ENCODE measurements at regions not wholly inside any gene's neighbourhood (a gene's known extent, or its start where the extent isn't known, plus 50 kb on each side); places are given as distances from the start of the nearest gene placed in this dataset.
"Not testable (repeated sequence)": the region's sequence is repeated elsewhere in the genome, so short reads cannot be mapped to it uniquely, and the experiment has no call there.

- not testable (repeated sequence) for DNase-seq
Measured at GRCh38 chr2:89756616-89757015, 1065.1 kb downstream of the RPIA start.

DNA sequence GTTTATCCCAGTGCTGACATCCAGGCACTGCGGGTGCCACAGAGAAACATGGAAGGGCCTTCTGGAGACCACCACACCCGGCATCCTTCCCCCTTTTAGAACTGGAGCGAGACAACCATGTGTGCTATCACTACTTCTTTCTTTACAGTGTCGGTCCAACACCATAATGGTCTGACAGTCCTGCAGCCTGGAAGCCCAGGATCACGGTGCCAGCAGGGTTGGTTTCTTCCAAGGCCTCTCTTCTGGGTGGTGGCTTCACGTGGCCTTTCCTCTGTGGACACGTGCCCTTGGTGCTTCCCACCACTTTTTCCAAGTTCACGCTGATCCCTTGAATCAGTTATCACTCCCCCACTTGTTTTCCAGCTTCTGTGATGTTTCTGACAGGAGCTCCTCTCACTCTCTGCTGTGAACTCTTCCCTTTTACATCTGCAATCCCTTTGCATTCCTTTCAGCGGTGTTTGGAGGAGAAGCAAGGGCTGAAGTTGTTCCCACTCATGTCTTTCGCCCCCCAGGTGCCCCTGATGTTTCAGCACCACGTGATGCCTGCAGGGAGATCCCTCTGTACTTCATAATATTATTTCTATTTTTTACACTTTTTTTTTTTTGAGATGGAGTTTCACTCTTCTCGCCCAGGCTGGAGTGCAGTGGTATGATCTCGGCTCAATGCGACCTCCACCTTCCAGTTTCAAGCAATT, 1067.0 kb downstream of the RPIA start:
- DNase-seq, result not testable (repeated sequence)

DNA sequence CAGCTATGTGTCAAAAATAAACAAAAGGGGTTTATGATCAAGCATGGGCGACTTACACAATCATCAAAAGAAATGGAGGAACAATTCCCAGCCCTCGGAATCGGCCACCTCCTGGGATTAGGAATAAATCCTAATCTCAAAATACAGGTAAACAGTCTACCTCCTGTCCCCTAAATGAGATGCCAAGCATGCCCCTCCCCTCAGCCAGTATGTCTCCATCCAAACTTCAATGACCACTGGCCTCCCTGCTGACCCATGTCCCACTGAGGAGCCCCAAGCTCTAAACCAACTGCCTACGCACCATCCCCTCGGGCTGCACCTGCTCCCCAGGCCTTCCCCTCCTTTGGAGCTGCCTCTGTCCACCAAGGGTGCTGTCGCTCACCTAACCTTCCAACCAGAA, 1069.3 kb downstream of the RPIA start:
- DNase-seq, result not testable (repeated sequence)

GRCh38 chr2:89761171-89761570, 1069.7 kb downstream of the RPIA start:
- DNase-seq, result not testable (repeated sequence)

DNA sequence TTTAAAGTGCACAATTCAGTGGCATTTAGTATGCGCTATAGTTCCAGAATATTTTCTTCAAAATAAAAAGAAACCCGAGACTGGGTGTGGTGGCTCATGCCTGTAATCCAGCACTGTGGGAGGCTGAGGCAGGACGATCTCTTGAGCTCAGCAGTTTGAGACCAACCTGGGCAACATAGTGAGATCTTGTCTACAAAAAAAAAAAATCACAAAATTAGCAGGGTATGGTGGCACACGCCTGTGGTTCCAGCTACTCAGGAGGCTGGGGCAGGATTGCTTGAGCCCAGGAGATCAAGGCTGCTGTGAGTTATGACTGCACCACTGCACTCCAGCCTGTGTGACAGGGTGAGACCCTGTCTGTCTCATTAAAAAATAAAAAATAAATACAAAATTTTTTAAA, 1070.4 kb downstream of the RPIA start:
- not testable (repeated sequence) for DNase-seq

GRCh38 chr2:89762461-89763253, 1071.2 kb downstream of the RPIA start:
- DNase-seq, result not testable (repeated sequence)

DNA sequence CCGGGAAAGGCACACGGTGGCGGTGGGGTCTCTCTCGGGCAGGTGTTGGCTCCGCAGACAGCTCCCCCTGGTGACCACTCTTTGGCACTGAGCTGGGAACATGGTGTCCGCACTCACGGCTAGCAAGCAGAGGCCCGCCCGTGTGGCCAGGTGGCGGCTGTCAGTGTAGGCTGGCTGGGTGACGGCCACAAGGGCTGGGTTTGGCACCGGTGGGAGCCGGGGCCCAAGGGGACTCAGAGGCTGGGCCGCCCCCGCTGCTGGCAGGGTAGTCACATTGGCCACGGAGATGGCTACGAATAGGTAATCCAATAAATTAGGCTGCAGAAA, 1071.7 kb downstream of the RPIA start:
- no peak for DNase-seq

- DNase-seq, result no peak
Measured at GRCh38 chr2:89763581-89764485, 1072.4 kb downstream of the RPIA start.

GRCh38 chr2:89764571-89765360, 1073.3 kb downstream of the RPIA start:
- DNase-seq, result not testable (repeated sequence)

- not testable (repeated sequence) for DNase-seq
Measured at GRCh38 chr2:89765361-89765718, 1073.9 kb downstream of the RPIA start.

GRCh38 chr2:89766141-89766990, 1074.9 kb downstream of the RPIA start:
- not testable (repeated sequence) for DNase-seq

DNA sequence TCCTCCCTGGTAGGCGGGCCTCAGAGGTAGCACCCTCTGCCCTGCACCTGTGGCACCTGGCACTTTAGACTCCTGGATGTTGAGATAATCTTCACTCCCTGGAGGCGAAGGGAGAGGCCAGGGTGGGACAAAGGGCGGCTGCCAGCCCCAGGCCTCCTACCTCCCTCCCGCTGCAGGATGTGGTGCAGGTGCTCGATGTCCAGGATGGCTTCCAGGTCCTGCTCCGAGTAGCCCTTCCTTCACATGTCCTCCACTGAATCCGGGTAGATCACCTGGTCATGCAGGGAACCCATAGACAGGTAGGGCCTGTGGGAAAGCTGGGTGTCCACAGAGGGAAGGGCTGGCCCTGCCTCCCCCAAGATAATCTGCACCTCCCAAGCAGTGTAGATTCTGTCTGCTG, 1075.6 kb downstream of the RPIA start:
- not testable (repeated sequence) for DNase-seq

GRCh38 chr2:89767572-89768435, 1076.3 kb downstream of the RPIA start:
- peak; percentile 8 for DNase-seq

GRCh38 chr2:89775885-89776284, 1084.4 kb downstream of the RPIA start:
- DNase-seq, result no peak

DNA sequence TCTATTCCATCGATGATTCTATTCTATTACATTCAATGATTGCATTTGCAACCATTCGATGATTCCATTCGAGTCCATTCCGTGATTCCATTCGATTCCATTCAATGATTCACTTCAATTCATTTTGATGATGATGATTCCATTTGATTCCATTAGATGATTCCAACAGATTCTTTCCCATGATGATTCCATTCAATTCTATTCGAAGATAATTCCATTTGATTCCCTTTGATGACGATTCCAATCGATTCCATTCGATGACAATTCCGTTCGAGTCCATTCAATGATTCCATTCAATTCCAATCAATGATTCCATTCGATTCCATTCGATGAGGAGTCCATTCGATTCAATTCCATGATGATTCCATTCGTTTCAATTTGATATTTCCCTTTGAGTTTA, 1088.8 kb downstream of the RPIA start:
- no peak for DNase-seq

DNA sequence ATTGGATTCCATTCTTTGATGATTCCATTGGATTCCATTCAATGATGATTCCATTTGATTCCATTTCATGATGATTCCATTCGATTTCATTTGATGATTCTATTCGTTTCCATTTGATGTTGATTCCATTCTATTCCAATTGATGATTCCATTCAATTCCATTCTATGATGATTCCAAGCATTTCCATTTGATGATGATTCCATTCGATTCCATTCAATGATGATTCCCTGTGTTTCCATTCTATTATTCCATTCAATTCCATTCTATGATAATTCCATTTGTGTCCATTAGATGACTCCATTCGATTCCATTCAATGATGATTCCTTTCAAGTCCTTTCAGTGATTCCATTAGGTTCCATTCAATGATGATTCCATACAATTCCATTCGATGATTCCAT, 1090.5 kb downstream of the RPIA start:
- no peak for DNase-seq

DNA sequence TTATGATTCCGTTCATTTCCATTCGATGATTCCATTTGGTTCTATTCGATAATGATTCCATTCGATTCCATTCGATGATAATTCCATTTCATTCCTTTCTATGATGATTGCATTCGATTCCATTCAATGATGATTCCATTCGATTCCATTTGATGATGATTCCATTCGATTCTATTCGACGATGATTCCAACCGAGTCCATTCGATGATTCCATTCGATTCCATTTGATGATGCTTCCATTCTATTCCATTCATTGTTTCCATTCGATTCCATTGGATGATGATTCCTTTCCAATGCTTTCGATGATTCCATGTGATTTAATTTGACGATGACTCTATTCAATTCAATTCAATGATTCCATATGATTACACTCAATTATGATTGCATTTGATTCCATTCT, 1093.5 kb downstream of the RPIA start:
- no peak for DNase-seq

DNA sequence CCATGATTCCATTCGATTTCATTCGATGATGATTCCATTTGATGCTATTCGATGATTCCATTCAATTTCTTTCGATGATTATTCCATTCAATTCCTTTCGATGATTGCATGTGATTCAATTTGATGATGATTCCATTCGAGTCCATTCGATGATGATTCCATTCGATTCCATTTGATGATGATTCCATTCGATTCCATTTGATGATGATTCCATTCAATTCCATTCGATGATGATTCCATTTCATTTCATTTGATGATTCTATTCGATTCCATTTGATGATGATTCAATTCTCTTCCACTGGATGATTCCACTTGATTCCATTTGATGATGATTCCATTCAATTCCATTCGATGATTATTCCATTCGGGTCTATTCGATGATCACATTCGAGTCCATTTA, 1094.1 kb downstream of the RPIA start:
- not testable (repeated sequence) for DNase-seq

DNA sequence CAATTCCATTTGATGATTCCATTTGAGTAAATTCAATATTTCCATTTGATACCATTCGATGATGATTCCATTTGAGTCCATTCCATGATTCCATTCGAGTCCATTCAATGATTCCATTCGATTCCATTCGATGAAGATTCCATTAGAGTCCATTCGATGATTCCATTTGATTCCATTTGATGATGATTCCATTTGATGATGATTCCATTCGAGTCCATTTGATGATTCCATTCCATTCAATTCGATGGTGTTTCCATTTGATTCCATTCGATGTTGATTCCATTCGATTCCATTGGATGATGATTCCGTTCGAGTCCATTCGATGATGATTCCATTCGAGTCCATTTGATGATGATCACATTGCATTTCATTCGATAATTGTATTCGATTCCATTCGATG, 1095.2 kb downstream of the RPIA start:
- not testable (repeated sequence) for DNase-seq

- not testable (repeated sequence) for DNase-seq
Measured at GRCh38 chr2:89795530-89795929, 1104.1 kb downstream of the RPIA start.

Data from hematopoietic multipotent progenitor cell treated with erythropoietin and hydrocortisone succinate and interleukin-3 and kit ligand, for 4 days (in vitro differentiated cells).